HG03571 (cell line): ENCODE measurements at regions not wholly inside any gene's neighbourhood (a gene's known extent, or its start where the extent isn't known, plus 50 kb on each side); places are given as distances from the start of the nearest gene placed in this dataset.

Source experiments
- ATAC-seq: cut with Tn5 transposase; IDR thresholded peaks from one replicate; pipeline ENCODE4 v1.9.1; 2021; ENCODE audit not compliant: unreplicated experiment

DNA sequence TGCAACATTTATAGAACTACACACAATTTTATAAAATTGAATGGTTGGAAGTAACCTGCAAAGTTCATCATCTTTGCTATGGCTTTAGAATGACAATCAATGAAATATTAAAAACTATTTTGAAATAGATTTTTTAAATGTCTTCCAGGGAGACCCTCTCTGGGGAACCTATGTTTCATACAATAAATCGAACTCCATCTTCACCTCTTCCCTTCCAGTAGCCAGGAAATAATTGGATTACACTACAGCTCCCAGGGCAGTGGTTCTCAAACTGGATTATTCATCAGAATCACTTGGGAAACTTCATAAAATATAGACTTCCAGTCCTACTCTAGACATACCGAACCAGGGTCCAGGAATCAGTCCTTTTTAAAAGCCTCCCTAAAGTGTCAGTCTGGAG is 328.4 kb downstream of the DUSP6 start:
- ATAC-seq = no peak

DNA sequence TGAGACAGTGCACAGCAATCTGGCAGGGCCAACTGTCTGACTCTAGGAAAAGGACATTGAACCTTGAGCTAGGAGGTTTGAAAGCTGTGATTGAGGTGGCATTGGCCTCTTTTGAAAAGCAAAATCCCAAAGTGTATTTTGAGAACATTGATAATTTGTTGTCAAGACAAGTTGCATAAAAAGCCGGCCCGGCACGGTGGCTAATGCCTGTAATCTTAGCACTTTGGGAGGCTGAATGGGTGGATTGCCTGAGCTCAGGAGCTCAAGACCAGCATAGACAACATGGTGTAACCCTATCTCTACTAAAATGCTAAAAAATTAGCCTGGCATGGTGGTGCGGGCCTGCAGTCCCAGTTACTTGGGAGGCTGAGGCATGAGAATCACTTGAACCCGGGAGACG is 331.6 kb downstream of the DUSP6 start:
- no peak for ATAC-seq

DNA sequence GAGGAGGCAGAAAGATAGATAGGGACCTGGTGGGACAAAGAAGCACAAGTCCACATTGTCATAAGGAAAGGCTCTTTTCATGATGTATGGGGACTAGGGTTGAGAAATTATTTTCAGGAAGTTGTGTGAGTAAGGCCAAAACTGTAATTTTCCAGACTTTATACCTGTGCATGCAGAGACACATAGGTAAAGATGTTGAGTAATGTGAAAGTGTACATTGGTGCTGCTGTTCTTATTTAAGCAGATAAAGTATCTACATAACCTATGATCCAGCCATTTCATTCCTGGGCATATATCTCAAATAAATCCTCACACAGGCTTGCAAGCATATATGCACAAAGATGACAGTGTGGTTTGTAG is 332.2 kb downstream of the DUSP6 start:
- ATAC-seq = no peak

DNA sequence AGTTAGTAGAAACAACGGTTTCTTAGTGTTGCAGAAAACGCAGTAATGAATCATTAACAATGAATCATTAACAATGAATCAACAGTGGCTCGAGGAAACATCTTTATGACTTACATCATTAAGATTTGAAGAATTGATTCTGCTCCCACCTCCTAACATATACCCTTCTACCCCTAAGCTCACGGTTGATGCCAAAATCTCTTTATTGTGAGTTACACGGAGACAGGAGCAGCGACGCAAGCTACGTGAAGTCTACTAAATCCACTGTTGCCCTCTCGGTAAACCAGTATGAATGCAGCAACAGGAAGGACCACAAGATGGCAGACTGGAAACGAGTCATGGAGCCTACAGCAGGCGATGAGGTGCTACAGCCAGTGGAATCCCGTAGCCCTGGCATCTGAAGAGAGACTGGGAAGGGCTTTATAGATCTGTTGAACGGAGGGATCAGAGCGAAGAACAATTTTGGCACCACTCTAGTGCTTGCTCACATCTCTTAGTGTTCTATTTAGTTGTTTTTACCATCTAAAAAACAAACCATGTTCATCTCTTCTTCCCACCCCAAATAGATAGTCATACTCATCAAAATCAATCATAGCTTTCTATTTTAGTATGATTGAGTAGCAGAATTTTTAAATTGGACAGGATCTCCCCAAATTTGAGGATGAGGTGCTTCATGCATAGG is 332.7 kb downstream of the DUSP6 start:
- ATAC-seq = peak; percentile 95

DNA sequence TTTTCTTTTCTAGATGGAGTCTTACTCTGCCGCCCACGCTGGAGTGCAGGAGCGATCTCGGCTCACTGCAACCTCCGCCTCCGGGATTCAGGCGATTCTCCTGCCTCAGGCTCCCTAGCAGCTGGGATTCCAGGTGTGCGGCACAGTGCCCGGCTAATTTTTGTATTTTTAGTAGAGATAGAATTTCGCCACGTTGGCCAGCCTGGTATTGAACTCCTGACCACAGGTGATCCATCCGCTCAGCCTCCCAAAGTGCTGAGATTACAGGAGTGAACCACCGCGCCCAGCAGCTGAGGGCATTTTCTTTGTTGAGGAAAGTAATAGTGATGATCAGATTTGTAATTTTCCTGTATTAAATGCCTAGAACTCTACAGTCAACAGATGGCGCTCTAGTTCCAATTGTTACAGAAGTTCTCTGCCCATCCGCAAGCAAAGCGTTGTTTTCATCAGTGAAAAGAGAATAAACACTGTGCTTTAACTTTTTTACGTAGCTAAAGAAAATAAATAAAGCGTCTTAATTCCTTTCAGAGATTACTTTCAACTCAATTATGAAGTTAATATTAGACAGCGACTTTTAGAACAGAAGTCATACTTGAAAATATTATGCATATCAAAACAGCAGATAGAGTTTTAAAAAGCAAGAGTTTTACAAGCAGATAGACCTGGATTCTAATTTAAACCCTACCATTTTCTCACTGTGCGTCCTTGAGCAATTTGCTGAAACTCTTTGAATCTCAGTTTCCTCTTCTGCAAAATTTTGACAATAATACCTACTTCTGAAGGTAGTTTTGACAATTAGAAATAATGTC is 335.1 kb downstream of the DUSP6 start:
- no peak for ATAC-seq

DNA sequence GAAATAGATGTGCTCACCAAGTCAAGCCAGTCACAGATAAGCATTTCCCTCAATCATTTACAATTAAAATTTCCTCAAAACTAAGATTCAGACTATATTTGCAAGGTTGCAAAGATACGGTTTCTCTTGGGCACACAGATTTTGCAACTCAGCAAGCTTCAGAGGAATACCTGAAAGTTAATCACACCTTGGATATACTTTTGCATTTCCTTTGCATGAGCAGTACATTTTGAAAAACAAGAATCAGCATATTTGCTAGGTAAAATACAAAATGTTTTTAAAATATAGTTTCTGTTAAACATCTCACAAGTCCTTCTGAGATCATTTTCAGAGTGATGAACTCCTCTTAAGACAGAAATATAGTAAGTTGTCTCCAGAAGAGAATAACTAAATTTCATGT is 336.9 kb downstream of the DUSP6 start:
- no peak for ATAC-seq

DNA sequence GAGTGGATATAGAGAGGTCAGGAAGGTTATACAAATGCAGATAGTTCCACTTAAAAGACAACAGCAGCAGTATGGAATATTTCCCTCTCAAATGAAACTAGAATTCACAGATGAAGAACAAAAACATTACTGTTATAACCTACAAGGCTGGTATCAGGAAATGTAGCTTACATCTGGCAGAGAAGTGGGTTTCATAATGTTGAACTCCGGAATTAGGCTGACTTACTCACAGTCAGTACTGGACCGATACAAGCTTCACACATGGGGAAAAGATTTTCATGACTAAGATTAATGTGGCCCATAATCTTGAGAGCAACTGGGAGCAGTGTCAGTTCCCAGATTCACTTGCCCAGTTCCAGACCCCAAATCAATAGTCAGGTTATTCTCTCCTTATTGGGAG is 353.9 kb downstream of the DUSP6 start:
- no peak for ATAC-seq

DNA sequence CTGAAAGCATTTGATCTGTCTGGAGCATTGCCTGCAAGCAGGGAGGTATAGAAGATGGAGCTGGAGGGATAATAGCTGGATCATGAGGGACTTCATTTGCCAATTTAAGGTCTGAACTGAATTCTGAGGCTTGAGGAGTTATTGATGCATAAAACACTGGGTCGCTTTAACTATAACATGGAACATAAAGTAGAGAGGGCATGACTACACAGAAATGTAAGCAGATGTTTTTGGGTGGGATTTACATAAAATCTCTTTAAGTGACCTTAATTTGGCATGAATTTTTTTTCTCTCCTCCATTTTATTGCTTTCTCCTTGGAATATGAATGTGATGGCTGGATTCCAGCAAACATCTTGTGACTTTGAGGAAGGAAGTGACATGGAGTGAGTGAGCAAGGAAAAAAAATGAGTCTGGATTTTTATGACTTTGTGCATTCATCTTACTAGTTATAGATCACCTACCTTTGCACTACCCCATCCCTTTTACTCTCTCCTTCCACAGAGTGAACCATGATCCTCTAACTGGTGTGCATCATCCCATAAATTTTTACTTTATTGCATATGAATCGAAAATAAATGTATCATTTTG is 356.0 kb downstream of the DUSP6 start:
- ATAC-seq = no peak

DNA sequence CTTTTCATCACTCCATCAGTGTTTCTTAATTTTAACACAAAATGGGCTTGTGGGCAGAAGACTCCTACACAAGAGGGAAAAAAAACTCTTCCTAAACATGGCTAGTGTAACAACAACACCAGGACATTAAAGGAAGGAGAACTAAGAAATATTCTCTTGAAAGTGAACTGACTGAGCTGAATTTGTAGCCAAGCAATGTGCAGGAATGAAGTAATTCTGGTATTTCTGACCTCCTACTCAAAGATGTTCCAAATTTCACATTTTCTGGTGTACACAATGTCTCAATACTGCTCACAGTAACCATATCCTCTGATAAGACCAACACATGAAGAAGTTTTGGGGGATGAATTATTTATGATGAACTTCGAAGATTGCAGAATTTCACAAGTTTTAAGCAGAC is 357.3 kb downstream of the DUSP6 start:
- no peak for ATAC-seq

DNA sequence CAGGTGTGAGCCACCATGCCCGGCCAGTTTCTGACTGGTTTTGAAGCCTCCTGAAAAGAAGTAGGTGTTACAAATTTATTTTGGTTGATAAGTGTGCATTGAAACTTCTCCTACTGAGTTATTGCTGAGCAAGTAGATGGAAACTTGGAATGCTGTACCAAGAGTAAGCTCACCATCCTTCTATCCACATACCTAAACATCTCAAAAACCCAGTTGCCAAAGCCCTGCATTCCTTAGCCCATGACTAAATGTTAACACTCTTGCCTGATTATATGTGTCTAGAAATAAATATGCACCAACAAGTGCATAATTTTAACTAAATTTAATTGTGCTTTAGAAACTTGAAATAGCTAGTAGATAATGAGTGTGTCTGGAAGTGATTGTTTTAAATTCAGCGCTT is 357.8 kb downstream of the DUSP6 start:
- ATAC-seq = no peak

DNA sequence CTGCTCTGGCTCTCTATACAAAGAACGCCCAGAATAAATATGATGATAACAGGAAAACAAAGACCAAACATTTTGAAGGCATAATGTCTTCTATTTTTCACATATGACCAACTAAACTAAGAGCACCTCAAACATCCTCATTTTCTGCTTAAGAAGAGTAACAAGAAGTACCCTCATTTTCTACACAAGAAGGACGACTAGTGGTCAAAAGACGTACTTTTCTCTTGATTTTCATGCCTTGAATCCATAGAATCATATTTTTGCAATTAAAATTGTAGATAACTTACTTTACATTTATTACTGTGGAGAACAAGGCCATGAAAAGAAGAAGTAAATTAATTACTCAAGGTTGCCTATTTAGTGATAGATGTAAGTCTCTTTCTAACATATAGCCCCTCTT is 358.6 kb downstream of the DUSP6 start:
- no peak for ATAC-seq

DNA sequence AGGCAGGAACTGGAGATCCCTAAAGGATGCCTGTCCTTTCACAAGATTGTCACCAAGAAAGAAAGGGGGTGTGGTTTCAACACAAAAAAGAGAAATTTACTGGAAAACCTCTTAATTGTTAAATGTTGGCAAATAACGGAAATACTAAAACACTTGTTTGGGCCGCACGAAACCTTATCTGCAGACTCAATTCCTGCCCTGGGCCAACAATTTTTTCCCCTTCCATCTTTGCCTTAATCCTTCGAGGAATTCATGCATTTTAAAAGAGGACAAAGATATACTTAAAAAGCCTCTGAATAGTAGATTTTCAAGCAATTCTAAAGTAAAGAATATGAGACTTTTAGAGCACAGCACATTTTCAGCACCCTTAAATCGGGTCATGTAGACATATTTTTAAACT is 366.2 kb downstream of the DUSP6 start:
- no peak for ATAC-seq

DNA sequence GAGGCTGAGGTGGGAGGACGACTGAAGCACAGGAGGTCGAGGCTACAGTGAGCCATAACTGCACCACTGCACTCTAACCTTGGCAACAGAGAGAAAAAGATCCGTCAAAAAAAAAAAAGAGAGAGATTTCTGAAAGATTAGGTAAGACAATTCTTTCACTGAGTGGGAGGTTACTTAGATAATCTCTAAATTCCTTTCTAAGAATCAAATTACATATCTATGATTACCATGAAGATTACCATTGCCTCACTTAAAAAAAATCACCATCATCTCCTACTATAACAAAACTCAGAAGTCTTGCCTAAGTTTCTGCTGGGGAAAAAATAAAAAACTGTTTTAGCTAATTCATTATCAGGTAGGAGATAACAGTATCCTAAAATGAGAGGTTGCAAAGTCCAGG is 366.7 kb downstream of the DUSP6 start:
- ATAC-seq = no peak

DNA sequence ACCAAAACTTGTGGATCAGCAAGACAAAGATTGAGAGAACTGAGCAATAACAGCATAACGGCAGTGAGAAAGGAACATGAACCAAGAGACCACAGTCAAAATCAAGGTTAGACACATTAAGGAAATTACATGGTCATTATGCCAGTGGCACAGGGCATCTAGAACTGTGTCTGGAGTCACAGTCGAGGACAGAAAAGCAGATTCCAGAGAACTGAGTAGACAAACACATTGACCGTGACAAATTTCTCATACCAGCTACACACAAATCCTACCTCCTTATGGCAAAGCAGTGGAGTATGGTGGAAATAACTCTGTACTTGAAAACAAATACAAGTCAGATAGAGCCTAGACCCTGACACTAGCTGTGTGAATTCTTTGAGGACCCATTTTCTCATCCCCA is 367.3 kb downstream of the DUSP6 start:
- ATAC-seq = no peak

DNA sequence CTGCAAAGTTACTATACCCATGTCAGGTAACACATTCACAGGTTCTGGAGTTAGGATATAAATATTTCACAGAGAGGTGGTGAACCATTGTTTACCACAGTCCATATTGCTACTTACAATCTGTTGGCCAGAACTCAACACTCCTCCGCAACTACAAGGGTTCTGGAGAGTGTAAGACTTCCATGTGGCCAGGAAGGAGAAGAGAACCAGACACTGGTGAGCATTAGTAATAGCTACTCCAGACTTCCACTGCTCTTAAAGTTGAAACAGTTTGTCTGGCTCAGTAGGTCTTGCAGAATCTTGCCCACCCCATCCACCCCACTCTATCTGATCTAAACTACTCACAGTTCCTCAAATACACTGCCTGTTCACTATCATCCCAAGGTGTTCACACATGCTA is 369.6 kb downstream of the DUSP6 start:
- ATAC-seq = no peak

DNA sequence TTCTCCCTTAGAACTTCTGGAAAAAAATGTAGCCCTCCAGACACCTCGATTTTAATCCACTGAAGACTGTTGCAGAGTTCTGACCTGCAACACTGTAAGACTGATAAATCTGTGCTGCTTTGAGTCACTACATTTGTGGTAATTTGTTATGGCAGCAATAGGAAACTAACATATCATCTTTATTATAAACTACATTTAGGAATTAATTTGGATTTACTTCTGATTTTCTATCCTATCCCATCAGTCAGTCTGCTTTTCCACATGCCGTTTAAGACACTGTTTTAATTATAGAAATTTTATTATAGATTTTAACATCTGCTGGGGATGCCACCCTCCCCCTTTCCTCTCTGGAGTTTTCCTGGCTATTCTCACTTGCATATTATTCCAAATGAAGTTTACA is 375.2 kb downstream of the DUSP6 start:
- ATAC-seq = no peak

DNA sequence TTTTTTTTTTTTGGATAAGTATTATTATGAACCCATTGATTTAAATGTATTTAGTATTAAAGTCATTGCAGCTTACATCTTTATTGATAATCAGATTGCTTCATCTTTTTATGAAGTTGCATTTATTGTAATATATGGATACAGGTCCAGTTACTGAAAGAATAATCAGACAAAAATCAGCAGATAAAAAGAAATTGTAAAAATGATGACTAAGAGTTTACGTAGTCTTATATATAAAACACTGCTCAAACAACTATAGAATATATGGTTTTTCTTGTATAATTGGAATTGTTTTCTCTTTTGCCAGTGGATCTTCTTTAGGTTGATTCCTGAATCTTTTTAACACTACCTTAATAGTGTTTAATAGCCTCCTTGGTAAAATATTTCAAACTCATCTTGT is 378.3 kb downstream of the DUSP6 start:
- ATAC-seq = no peak

DNA sequence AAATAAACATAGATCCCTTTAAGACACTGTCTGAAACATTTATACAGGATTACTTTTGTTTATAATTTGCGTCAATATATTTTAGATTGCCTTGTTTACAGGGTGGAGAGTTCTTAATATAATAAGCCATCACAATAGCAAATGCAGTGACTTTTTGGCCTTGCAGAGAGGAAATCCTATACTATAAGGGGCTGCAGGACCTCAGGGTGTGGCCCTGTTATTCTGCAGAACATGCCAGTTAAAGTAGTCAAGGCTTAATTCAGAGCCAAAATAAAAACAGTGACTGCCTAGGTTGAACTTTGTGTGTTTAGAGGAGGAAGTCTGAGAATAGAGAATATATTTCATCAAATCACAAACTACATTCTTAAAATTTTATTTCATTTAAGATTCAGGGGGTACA is 381.6 kb downstream of the DUSP6 start:
- ATAC-seq = no peak

DNA sequence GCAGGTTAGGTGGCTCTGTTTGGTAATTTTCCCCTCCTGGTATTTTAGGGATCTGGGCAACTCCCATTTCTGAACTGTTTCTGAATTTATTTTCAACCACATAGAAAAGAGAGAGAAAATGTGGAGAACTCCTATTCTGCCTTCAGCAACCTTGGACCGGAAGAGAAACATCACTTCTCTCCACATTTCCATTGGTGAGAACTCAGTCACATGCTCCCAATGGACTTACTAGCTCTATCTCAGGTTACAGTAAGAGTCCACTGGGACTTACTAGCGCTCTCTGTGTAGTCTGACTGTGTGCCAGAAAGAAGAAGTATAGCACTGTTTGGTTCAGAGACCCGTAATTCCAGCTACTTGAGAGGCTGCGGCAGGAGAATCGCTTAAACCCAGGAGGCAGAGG is 383.2 kb downstream of the DUSP6 start:
- no peak for ATAC-seq

DNA sequence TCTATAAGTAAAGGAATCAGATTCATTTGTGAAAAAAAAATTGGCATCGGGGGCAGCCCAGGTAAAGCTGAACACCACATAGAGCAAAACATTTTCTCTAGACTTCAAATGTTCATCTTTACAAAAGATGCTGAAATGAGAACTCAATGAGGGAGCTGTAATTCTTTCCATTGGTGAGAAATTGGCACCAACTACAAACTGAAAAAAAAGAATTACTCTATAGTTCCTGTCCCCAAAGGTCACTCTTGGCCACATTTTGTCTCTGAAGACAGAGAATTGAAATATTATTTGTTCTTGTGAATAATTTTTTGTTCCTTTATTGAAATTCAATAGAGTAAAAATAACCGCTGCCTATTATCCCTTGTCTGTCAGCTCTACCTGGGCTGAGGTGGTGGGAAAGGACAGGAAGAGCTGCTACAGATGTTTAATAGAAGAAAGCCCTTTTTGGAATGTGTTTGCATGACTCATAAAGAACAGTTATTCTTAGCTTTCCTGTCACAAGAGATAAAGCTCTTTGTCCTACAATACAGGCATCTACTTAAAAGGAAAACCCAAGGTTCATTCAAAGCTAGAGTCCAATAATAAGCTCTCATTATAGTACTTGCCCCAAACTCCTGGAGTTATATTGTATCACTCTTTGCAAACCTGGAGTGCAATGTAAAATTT is 380.1 kb upstream of the KITLG start:
- no peak for ATAC-seq

DNA sequence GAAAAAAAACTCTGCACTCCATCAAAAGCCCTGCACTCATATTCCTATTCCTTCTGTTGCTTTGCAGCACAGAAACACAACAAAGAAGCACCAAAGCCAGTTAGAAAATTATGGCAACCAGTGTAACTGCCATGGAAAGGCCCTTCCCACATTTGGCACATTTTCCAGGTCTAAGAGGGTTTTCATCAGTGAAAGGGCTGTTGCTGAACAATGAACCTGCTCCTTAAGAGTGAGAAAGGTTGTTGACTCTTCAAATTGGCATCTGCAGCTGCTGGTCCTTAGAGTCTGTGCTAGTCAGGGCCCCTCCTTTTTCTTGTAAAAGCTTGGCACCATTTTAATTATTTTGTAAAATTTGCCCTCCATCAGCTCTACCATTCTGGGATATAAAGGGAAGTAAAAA is 378.7 kb upstream of the KITLG start:
- ATAC-seq = no peak

DNA sequence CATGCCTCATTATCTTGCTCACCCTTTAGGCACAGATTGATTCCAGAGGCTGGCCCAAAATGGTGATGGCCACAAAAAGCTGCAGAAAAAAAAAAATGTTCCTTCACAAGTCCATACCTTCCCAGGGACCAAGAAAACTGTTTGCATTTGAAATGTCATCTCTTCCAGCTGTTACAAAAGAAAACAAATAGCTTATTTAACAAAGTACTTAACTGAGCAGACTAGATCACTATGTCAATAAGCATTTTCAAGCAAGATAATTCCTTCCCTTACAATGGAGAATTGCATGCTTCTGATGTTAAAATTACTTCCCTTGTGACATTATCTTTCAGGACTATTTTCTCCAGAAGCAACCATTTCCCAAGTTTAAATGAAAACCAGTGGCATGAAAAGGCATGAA is 377.9 kb upstream of the KITLG start:
- ATAC-seq = no peak
